Thyroid gland (tissue), 4 donors: ENCODE measurements at regions not wholly inside any gene's neighbourhood (a gene's known extent, or its start where the extent isn't known, plus 50 kb on each side); places are given as distances from the start of the nearest gene placed in this dataset.

ENCODE experiments used
- CTCF ChIP-seq, 6 experiments: fragments of 200-600 bp in 3 of 6; fragments of 450-650 bp in 3 of 6; sonication (generic) in 3 of 6; IDR thresholded peaks; one replicate each; pipeline ENCODE4 v1.5.1; 2016 to 2019; ENCODE audit warnings: antibody characterized with exemption in 6 of 6, mild to moderate bottlenecking in 2 of 6, inconsistent platforms in 1 of 6, moderate library complexity in 1 of 6
- POLR2A ChIP-seq, 2 donors: fragments of 450-650 bp; IDR thresholded peaks; one replicate each; pipeline ENCODE4 v1.6.1; 2017; ENCODE audit warnings: antibody characterized with exemption in 2 of 2, mild to moderate bottlenecking in 2 of 2, moderate library complexity in 1 of 2

- TF ChIP-seq CTCF (IDR thresholded peaks at IDR 0.05): no peak
- TF ChIP-seq POLR2A (IDR thresholded peaks at IDR 0.05): no peak
Observed at GRCh38 chr6:1024161-1024560, 287.7 kb upstream of the FOXQ1 start.
